GM12878 (cell line): ENCODE measurements at regions not wholly inside any gene's neighbourhood (a gene's known extent, or its start where the extent isn't known, plus 50 kb on each side); places are given as distances from the start of the nearest gene placed in this dataset.

Source experiments
- CTCF ChIP-seq, 3 experiments: IDR thresholded peaks in 2 of 3; conservative IDR thresholded peaks in 1 of 3; 2 replicates each; pipeline ENCODE4 v1.5.1; 2011; ENCODE audit warnings: low read depth in 3 of 3, low read length in 3 of 3, mild to moderate bottlenecking in 3 of 3, control low read depth in 2 of 3, moderate library complexity in 2 of 3, inconsistent platforms in 1 of 3, mixed read lengths in 1 of 3; ENCODE audit not compliant: control insufficient read depth in 2 of 3, insufficient read depth in 1 of 3; ENCODE audit errors: extremely low read depth in 1 of 3
- EP300 ChIP-seq, 2 experiments: fragments of 150-350 bp in 1 of 2; IDR thresholded peaks; 2 replicates each; pipeline ENCODE4 v1.6.1; 2011 to 2012; ENCODE audit warnings: low read depth in 2 of 2, low read length in 2 of 2, borderline replicate concordance in 1 of 2, improper control_type of control experiment in 1 of 2, inconsistent platforms in 1 of 2; ENCODE audit not compliant: control insufficient read depth in 1 of 2
- ETV6 ChIP-seq, 2 experiments: fragments of 450-650 bp in 1 of 2; IDR thresholded peaks in 1 of 2; conservative IDR thresholded peaks in 1 of 2; 2 replicates each; pipeline ENCODE4 v1.6.1; 2014; ENCODE audit warnings: antibody characterized with exemption in 1 of 2, borderline replicate concordance in 1 of 2, low read depth in 1 of 2, mild to moderate bottlenecking in 1 of 2, moderate library complexity in 1 of 2
- RAD51 ChIP-seq: fragments of 450-650 bp; IDR thresholded peaks from 2 replicates; pipeline ENCODE4 v1.6.1; 2016; ENCODE audit warnings: moderate library complexity, mild to moderate bottlenecking, inconsistent platforms
- ZSCAN29 ChIP-seq: fragments of 450-650 bp; IDR thresholded peaks from 2 replicates; pipeline ENCODE4 v1.6.1; 2017; ENCODE audit warnings: mild to moderate bottlenecking, moderate library complexity

GRCh38 chr7:102047-102711 lies 90.2 kb upstream of the FAM20C start:
- no peak for TF ChIP-seq EP300 (IDR thresholded peaks at IDR 0.05; ENCODE audit: borderline replicate concordance in 1 of 2, control insufficient read depth in 1 of 2, low read depth in 2 of 2, low read length in 2 of 2)
- TF ChIP-seq RAD51 = no peak
- no peak for TF ChIP-seq ETV6 (conservative IDR thresholded peaks at IDR 0.05 in 1 of 2, IDR thresholded peaks at IDR 0.05 in 1 of 2; ENCODE audit: borderline replicate concordance in 1 of 2, low read depth in 1 of 2)
- no peak for TF ChIP-seq CTCF (IDR thresholded peaks at IDR 0.05 in 2 of 3, conservative IDR thresholded peaks at IDR 0.05 in 1 of 3; ENCODE audit: control insufficient read depth in 2 of 3, extremely low read depth in 1 of 3, insufficient read depth in 1 of 3, low read depth in 3 of 3, low read length in 3 of 3)
- no peak for TF ChIP-seq ZSCAN29
